ENCODE measurements at regions not wholly inside any gene's neighbourhood (a gene's known extent, or its start where the extent isn't known, plus 50 kb on each side); places are given as distances from the start of the nearest gene placed in this dataset.
A peak's percentile ranks its signal among the peaks of the same experiment; 100 is the strongest.

DNA sequence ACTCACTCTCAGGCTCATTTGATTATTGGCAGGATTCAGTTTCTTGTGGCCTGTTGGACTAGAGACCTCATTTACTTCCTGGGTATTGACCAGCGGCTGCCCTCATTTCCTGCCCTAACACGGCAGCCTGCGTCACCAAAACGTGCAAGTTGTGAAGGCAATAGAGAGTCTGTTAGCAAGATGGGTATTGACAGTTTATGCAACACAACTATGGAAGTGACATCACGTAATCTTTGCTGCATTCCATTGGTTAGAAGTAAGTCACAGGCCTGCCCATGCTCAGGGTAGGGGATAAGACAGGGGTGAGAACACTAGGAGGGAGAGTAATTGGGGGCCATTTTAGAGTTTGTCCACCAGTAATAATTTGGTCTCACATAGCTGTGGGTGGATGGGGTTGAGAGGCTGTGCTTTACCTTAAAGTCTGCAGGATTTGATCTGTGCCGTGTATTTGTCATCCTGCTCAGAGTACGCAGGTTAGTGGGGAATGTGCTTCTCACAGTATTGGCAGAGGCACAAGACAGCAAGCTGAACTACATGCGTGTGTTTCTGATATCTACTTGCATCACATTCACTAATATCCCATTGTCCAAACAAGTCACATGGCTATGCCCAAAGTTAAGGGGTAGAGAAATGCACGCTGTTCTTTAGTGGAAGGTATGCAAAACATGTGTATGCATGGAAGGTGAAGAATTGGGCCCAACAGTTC is 83.3 kb downstream of the EDEM1 start:
- no peak for DNase-seq

DNA sequence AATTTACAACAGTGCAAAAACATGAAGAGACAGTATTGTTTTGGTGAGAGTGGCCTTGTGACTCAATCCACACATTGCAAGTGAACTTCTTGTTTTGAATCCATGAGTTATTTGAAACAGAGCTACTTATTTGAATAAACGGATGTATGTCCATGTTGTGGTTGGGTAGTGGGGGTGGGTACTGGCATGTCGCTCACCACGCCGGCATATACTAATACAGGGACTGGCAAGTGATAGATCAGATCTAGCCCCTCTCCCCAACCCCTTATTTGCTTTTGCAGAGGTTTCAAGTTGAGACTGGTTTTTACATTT is 83.8 kb downstream of the EDEM1 start:
- no peak for DNase-seq

DNA sequence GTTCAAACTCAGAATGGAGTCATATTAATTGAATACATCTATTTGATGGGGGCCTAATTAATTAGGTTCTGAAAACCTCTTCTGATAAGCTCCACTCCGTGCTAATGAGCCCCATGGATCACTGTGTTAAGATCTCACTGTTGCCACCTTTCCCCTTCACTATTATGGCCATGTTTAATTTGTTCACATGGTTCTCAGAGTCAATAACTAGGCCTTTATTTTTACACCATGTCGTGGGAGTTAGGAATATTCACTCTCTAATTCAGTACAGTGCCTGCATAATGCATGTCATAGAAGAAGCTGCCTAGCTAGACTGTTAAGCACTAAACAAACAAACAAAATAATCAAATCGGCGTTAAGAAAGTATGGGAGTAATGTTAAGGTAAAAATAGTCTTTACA is 84.9 kb downstream of the EDEM1 start:
- DNase-seq = no peak

DNA sequence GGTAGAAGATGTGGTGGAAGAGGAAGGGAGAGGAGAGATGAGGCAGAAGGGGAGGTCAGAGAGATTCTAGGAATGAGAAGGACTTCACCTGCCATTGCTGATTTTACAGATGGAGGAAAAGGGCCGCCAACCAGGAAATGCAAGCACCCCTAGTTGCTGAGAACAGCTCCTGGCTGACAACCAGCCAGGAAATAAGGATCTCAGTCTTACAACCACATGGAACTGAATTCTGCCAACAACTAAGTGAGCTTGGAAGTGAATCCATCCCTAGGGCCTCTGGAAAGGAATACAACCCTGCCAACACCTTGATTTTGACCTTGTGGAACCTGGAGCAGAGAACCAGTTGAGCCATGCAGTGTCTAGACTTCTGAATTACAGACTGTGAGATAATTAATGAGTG is 86.6 kb downstream of the EDEM1 start:
- no peak for DNase-seq

DNA sequence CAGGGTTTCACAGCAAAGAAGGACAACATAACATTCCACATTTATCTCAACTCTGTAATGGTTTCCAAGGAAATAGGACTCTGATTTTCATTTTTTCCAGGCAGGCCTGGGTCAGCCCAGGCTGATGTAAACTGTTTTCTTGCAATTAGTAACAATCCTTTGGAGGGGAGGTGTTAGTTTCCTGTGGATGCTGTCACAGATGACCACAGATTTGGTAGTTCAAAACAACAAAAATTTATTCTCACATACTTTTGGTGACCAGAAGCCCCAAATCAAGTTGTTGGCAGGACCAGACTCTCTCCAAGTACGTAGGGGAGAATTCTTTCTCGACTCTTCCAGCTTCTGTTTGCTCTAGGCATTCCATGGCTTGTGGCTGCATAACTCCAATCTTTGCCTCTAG is 88.0 kb downstream of the EDEM1 start:
- DNase-seq = no peak

DNA sequence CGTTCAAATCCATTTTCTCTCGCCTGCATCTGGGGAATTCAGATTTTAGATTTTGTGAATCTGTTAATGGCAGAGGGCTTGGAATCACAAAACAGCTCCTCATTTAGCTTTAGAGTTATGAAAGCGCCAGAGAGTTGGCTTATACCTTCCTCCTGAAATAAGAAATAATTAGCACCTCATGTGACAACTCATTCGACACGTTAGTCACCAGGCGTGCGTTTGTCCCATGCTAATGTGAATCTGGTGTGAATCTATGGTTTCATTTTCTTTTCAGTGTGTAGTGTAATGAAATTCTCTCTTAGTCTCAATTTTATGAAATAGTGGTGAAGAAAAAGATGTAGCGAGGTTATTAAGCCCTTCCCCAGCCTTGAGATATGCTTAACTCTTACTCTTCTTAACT is 89.4 kb downstream of the EDEM1 start:
- no peak for DNase-seq

DNA sequence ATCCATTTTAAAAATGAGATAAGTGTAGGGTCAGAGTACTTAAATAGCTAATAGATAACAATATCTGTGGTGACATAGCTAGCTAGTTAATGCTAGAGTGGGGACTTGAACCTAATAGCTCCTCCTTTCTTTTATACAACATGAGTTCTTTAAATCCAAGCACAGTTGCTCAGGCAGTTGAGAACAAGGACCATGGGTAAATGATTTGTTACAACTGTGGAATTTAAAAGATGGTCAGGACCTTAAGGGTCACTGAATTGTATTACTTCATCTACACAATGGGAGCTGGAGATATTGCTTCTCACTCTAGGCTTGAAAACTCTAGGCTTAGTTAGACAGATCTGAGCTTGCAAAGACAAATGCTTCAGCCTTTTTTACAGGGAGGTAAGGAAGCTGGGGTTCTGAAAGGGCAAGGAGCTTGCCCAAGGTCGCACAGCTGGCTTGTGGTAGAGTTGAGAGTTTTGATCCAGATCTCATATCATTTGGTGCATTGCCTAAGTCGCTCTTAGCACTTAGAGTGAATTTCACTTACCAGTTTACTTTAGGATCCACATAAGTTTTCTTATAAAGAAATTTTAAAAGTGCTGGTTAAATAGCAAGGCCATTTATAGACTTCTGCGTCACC is 90.2 kb downstream of the EDEM1 start:
- DNase-seq = no peak

DNA sequence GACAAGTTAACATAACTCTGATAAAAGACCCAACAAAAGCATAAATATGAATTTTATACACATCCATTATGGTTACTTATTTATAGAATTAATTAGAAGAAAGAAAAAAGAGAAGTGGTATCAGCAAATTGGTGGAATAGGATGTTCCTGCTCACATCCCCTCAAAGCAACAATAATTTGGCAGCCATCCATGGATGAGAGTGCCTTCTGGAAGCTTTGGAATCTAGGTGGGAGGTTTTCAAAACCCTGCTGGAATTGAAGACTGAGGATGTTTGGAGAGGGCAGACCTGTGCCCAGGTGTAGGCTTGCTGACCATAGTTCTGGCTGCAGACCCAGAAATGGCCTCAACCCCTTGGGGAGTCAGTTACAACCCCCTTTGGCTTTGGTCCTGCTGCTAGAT is 91.2 kb downstream of the EDEM1 start:
- DNase-seq = no peak

DNA sequence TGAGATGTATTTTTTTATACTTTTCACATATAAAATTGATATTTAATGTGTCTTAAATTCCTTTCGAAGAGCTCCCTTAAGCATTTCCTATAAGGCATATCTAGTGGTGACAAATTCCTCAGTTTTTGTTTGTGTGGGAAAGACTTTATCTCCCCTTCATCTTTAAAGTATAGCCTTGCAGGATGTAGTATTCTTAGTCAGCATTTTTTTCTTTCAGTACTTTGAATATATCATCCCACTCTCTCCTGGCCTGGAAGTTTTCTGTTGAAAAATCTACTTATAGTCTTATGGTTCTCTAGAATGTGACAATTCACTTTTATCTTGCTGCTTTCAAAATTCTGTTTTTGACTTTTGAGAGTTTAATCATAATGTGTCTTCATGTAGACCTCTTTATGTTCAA is 95.2 kb downstream of the EDEM1 start:
- DNase-seq = no peak

DNA sequence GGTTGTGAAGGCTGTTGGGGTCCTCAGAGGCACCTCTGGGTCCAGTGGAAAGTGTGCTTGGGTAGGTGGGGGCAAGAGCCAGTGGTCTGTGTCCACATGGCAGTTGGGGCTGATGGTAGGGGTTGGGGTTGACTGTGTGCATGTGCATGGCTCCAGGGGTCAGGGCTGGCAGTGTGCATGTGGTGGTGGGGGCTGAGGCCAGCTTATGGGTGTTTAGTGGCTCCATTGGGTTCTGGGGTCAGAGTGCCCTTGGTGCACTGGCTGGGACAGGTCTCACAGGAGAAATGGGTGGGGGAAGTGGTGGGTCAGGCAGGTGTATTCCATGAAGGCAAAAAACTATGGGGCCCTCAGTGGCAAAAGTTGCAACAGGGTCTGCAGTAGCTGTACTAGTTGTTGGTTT is 97.9 kb downstream of the EDEM1 start:
- no peak for DNase-seq

DNA sequence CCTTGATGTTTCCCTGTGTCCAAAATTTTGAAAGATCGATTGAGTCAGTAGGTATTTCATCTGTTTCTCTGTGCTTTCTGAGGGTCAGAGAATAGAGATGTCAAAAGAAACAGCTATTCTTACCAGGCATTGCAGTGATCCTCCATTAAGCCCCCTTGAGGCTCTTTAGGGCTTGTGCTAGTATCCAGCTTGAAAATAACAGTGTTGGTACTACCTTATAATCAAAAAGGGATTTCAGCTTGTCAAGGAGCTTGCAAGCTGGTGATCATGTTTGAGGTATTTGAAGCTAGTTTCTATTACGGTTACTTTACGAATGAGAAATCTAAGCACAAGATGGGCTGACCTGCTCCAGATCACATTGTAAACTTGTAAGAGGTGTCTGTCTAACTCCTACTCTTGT is 103.4 kb downstream of the EDEM1 start:
- DNase-seq = no peak

DNA sequence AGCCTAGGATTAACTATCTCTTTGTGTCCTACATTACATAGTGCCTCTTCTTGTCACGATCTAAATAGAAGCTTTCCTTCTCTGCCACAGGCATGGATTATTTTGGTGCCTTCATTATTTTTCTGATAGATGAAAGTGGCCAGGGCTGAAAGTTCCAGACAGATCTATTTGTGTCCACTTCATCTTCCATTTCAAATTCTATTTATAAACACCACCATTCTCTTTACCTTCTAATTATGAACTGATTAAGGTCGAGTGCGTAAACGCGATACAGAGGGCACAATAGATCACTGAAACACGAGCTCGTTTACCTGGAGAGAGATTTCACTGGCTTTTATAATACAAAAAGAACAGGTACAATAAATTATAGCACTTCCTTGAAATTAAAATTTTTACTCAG is 105.0 kb downstream of the EDEM1 start:
- no peak for DNase-seq

DNA sequence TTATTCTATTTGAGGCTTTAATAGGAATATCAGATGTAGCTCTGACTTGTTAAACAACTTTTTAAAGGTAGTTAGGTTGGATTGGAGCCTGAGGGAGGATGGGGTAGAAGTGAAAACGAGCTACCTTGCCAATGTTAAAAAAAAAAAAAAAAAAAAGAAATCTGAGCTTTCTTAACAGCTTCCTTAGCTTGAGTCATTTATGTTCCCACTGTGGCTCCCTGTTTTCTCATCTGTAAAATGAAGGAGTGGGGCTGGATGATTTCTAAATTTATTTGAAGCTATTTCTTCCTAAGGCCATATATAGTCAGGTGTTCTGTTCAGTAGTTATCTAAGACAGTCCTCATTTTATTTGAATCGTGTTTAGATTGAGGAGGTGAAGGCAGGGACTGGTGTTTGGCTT is 105.7 kb downstream of the EDEM1 start:
- DNase-seq = no peak

DNA sequence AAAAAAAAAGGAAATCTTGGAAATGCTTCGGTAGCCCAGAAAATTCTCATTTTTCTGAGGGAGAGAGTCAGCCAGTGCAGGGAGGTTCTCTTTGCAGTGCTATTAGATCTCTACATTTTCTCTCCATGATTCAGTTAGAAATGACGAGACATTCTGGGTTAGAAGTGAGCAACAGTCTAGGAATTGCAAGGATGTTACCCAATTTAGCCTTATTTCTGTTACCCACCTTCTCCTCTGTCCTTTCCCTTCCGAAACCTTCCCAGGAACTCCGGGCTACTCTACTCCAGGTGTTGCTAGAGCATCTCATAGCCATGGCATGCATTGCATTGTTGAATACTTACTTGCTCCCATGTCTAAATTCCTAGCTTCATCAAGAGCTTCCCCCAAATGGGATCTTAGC is 106.8 kb downstream of the EDEM1 start:
- no peak for DNase-seq

DNA sequence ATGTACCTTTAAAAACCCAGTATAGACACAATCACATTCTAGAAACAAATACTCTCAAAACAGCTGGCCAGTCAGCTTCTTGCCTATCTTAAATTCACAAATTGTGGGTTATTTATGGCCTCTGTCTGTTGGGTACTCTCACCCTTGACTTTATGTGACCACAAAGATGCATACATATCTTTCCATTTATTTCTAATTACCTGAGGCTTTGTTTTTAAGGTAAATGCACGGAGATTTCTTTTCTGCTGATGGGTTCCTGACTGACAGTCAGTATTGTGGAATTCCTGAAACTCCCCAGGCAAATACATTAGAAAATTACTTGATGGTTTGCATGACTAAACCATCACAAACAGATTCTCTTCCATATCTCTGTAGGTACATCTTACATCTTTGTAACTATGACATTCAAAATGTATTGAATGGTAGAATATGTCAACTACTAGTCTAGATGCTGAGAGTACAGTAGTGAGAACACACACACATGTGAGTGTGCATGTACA is 107.7 kb downstream of the EDEM1 start:
- DNase-seq = no peak

DNA sequence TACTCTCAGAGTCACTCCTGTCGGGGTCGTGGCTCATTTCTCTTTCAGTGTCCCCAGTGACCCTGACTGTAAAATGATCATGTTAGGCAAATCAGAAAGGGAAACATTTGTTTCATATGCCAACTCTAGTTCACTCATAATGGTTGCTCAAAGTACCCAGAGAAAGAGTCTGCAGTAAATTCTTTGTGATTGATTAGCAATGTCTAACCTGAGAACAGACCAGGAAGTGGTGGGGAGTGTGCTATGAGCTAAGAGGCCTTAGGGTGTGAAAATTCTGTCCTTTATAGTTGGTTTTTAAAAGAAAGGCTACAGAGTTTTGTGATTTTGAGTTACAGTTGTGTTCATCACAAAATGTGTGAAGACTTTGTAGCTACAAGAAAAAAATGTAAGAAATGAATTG is 108.9 kb downstream of the EDEM1 start:
- no peak for DNase-seq

DNA sequence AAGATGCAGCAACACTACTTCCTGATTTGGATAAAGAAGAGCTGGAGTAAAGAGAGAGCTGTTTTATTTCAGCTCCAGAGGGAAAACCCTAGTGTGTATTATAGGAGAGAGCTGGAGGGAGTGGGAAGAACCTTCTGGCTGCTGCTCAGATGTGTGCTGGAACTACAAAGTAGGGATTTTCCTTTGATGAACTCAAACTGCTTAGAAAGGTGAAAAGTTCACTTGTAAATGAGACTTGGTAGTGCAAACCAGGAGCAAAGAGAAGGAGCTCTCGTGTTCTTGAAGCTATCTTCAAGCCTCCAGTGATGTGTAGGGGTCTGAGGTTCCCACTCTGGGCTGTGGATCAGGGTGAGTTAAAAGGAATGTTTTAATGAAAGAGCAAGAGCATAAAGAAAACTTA is 110.4 kb downstream of the EDEM1 start:
- DNase-seq = no peak

DNA sequence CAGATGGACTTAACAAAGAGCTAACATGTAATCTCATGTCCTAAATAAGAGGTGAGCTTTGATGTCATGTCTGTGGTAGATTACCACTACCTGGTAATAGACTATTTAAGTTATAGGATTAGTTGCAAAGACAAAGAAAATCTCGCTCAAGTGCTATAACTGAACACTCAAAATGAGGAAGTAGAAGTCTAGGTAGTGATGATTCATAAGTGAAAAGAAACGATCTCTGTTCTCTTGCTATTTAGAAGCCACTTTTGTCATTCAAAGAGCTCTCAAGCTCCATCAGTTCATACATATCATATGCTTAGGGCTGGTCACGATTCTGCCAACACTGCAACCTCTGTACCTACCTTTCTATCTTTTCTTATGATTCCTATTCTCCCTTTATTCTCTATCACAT is 110.9 kb downstream of the EDEM1 start:
- peak; percentile 20 for DNase-seq

DNA sequence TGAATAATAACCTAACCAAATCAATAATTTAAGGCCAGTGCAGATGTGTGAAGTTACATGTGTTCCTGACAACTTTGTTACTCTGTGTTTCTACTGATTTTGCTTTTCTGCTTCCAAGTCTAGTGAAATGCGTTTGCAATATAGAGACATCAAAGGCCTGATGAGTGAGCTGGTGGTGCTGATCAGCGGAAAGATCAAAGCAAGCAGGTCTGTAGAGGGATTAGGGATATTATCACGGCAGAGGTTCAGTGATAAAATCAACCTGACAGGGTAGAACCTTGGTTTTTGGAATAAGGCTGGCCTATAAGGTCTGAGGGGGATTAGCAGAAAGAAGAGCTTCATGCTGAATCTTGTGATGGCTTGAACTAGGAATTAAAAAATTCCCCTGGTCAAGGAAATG is 111.7 kb downstream of the EDEM1 start:
- DNase-seq = no peak

DNA sequence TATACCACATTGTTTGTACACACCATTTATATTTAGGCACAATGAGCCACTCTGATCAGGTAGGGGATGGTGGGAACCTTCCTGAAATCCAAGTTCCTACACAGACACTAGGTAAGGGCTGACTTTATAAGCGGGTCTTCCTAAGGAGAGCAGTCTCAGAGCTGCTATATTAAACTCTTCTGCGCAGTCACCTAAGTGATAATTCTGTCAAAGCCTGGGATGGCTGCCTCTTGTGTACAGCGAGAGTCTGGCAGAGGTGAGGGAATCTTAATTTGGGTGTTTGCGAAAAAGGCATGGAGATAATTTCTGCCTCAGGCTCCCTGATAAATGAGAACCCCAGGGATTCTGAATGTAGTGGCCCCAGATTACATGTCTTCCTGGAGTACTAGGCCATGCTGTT is 113.1 kb downstream of the EDEM1 start:
- no peak for DNase-seq

DNA sequence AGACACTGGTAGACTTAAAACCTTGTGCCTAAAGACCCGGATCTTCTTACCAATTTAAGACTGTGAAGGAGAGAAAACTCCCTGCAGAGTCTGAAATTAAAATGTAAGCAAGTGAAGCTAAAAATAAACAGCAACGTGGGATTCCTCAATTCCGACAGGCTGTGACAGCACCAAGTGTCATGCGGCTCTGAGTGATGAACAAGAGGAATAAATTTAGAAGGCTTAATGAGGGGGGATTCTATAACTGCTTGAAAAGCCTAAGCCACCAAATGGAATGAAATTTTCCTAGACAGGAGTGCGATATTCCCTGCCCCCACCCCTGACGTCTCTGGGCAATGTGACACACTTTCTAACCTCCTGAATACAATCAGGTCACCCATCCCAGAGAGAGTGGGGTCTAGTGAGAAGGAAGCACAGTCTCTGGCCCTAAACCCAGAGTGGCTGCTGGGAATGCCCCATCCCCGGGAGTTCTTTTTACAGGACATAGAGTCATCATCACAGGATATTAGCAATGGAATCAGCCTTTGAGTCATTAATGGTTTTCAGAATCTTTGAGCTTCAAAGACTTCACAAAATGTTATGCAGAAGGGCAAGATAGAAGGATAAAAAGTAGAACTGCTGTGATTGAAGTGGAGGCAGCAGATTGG is 114.3 kb downstream of the EDEM1 start:
- DNase-seq = no peak

DNA sequence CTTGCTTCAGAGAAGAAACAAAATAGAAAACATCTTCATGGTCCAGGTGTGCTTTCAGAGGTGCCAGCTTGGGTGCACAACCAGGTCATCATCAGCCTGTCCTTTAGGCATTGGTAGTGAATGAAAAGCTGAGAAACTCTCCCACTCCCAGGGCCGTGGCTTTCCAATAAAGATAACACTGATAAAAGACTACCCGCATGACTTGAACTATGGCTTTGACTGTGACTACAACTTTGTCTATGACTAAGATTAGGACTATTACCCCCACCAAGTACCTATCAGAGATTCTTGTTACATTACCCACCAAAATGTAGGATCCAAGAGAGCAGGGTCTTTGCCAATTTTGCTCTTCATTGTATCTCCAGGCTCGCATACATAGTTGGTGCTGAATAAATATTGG is 115.2 kb downstream of the EDEM1 start:
- DNase-seq = no peak

DNA sequence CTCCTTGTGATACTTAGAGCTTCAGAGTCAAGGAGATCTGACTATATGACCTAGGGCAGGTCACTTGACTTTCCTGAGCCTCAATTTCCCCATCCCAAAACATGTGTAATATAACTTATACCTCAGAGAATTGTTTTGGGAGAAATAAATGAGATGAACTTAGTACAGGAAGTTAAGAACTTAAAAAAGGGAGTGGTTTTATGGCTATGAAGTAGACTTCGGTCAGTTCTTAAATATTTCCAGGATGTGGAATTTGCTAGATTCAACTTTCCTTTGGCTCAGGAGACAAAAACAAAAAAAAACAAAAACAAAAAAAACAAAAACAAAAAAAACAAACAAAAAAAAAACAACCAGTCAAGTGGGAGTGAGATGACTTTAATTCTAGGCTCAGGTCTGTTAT is 116.7 kb downstream of the EDEM1 start:
- no peak for DNase-seq

DNA sequence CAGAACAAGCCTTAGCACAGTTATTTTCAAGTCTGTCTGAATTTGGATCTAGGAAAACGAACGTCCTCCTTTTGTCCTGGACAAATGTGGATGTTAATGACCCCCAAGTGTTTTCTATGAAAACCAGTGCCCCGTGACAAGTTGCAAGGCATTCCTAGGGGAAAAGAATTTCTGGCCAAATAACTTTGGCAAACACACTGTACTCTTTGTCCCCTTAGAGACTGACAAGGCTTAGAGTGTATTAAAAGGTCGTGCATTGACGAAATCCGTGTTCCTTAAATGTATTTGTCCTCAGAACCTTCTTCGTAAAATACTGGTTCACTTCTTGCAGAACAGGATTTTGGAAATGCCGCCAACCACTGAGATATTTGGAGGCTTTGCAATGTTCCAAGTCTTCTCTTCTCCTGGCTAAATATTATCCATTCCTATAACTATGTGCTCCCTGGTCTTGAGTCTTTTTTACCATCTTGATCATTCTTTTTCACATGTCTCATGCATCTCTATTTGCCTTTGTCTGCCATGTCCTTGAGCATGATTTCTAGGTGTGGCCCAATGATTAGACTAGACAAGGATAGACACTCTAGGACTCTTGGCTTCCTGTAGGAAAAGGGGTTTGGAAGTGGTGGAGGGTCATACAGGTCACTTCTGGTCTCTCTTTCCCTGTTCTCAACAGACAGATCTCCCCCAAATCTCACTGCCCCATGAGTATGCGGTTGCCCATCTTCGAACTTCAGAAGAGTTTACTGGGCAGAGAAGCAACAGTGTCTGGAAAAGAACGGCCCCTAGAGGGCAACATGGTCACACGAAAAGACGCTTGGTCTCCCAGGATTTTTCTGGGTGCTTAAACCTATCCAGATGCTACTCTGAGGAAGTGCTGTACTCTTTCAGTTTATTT is 117.5 kb downstream of the EDEM1 start:
- peak; percentile 25 for DNase-seq
